Loucy (cell line): ENCODE measurements at regions not wholly inside any gene's neighbourhood (a gene's known extent, or its start where the extent isn't known, plus 50 kb on each side); places are given as distances from the start of the nearest gene placed in this dataset.

Experiments
- CTCF ChIP-seq: fragments of 200-600 bp; sonication (generic); conservative IDR thresholded peaks from 2 replicates; pipeline ENCODE4 v1.5.1; 2014; ENCODE audit warnings: mild to moderate bottlenecking, antibody characterized with exemption, low read length
- EZH2phosphoT487 ChIP-seq: fragments of 200-600 bp; IDR thresholded peaks from 2 replicates; pipeline ENCODE4 v1.6.1; 2018; ENCODE audit warnings: antibody characterized with exemption, mild to moderate bottlenecking, moderate library complexity, borderline replicate concordance

- TF ChIP-seq CTCF (no peak), EZH2phosphoT487 (no peak)
Measured at GRCh38 chr12:92630968-92631367, 71.8 kb upstream of the PLEKHG7 start.
